ENCODE measurements at regions not wholly inside any gene's neighbourhood (a gene's known extent, or its start where the extent isn't known, plus 50 kb on each side); places are given as distances from the start of the nearest gene placed in this dataset.
"Not testable (repeated sequence)": the region's sequence is repeated elsewhere in the genome, so short reads cannot be mapped to it uniquely, and the experiment has no call there.

DNA sequence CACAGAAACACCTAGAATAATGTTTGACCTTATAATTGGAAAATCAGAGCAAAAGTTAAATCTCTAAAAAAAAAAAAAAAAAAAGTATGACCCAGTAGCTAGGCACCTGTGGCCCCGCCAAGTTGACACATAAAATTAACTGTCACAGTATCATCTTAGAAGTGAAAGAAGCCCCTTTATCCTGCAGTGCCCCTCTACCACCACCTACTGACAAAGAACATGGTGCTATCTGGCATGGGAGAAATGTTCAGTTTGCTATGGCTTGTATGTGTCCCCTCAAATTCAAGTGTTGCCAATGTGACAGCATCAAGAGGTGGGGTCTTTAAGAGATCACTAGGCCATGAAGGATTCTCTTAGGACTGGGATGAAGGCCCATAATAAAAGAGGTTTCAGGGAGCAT lies 601.5 kb downstream of the TRIML1 start:
- TF ChIP-seq, protein P1, sequence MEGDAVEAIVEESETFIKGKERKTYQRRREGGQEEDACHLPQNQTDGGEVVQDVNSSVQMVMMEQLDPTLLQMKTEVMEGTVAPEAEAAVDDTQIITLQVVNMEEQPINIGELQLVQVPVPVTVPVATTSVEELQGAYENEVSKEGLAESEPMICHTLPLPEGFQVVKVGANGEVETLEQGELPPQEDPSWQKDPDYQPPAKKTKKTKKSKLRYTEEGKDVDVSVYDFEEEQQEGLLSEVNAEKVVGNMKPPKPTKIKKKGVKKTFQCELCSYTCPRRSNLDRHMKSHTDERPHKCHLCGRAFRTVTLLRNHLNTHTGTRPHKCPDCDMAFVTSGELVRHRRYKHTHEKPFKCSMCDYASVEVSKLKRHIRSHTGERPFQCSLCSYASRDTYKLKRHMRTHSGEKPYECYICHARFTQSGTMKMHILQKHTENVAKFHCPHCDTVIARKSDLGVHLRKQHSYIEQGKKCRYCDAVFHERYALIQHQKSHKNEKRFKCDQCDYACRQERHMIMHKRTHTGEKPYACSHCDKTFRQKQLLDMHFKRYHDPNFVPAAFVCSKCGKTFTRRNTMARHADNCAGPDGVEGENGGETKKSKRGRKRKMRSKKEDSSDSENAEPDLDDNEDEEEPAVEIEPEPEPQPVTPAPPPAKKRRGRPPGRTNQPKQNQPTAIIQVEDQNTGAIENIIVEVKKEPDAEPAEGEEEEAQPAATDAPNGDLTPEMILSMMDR (IDR thresholded peaks at IDR 0.05), result not testable (repeated sequence)
- not testable (repeated sequence) for TF ChIP-seq POLR2A (IDR thresholded peaks at IDR 0.05)

Data from lower leg skin (tissue), 3 donors.